ENCODE measurements at regions not wholly inside any gene's neighbourhood (a gene's known extent, or its start where the extent isn't known, plus 50 kb on each side); places are given as distances from the start of the nearest gene placed in this dataset.
"Not testable (repeated sequence)": the region's sequence is repeated elsewhere in the genome, so short reads cannot be mapped to it uniquely, and the experiment has no call there.

- no peak for TF ChIP-seq CTCF (IDR thresholded peaks at IDR 0.05; ENCODE audit: unreplicated experiment in 3 of 3)
Observed at GRCh38 chr2:195106681-195107380, 550.2 kb upstream of the SLC39A10 start.

GRCh38 chr2:195105581-195105980 is 551.4 kb upstream of the SLC39A10 start:
- H3K9me3 Mint-ChIP-seq: peaks cover 4% of the 10 kb centered on the region

More at GRCh38 chr2:195106681-195107380, 550.2 kb upstream of the SLC39A10 start:
- Mint-ChIP-seq H3K27me3 (ENCODE audit: low read depth) (no peaks in the 10 kb centered on the region), H3K27ac (no peak overlapping the region), H3K4me3 (no peak overlapping the region), H3K4me1 (peaks cover 5% of the 10 kb centered on the region), H3K36me3 (ENCODE audit: low read depth) (no peaks in the 10 kb centered on the region), H3K9me3 (peaks cover 12% of the 10 kb centered on the region)

GRCh38 chr2:195094330-195094729 is 562.7 kb upstream of the SLC39A10 start:
- Mint-ChIP-seq H3K9me3 (peaks cover 2% of the 10 kb centered on the region), H3K4me3 (no peak overlapping the region), H3K4me1 (no peaks in the 10 kb centered on the region), H3K27me3 (ENCODE audit: low read depth) (no peaks in the 10 kb centered on the region), H3K27ac (no peak overlapping the region), H3K36me3 (ENCODE audit: low read depth) (no peaks in the 10 kb centered on the region)
- TF ChIP-seq CTCF (IDR thresholded peaks at IDR 0.05; ENCODE audit: unreplicated experiment in 3 of 3): no peak

More at GRCh38 chr2:195105581-195105980, 551.4 kb upstream of the SLC39A10 start:
- Mint-ChIP-seq H3K27me3 (ENCODE audit: low read depth) (no peaks in the 10 kb centered on the region), H3K36me3 (ENCODE audit: low read depth) (no peaks in the 10 kb centered on the region), H3K4me1 (peaks cover 5% of the 10 kb centered on the region), H3K4me3 (no peak overlapping the region), H3K27ac (no peak overlapping the region)
- TF ChIP-seq CTCF (IDR thresholded peaks at IDR 0.05; ENCODE audit: unreplicated experiment in 3 of 3): no peak

GRCh38 chr2:195092341-195092740 is 564.7 kb upstream of the SLC39A10 start:
- Mint-ChIP-seq H3K9me3 (peaks cover 2% of the 10 kb centered on the region), H3K4me3 (no peak overlapping the region), H3K4me1 (no peaks in the 10 kb centered on the region), H3K36me3 (ENCODE audit: low read depth) (no peaks in the 10 kb centered on the region), H3K27ac (no peak overlapping the region), H3K27me3 (ENCODE audit: low read depth) (no peaks in the 10 kb centered on the region)
- no peak for TF ChIP-seq CTCF (IDR thresholded peaks at IDR 0.05; ENCODE audit: unreplicated experiment in 3 of 3)

- H3K9me3 Mint-ChIP-seq: peaks cover 17% of the 10 kb centered on the region
- not testable (repeated sequence) for H3K27ac Mint-ChIP-seq, H3K4me1 Mint-ChIP-seq
Observed at GRCh38 chr2:195072806-195073205, 584.2 kb upstream of the SLC39A10 start.

GRCh38 chr2:195057001-195057400 is 600.0 kb upstream of the SLC39A10 start:
- H3K4me3 Mint-ChIP-seq: no peak overlapping the region
- no peak overlapping the region for H3K27ac Mint-ChIP-seq
- no peak for TF ChIP-seq CTCF (IDR thresholded peaks at IDR 0.05; ENCODE audit: unreplicated experiment in 3 of 3)
- H3K9me3 Mint-ChIP-seq: no peaks in the 10 kb centered on the region
- no peaks in the 10 kb centered on the region for H3K36me3 Mint-ChIP-seq (ENCODE audit: low read depth)
- H3K27me3 Mint-ChIP-seq (ENCODE audit: low read depth): no peaks in the 10 kb centered on the region
- H3K4me1 Mint-ChIP-seq: peaks cover 7% of the 10 kb centered on the region

More at GRCh38 chr2:195072806-195073205, 584.2 kb upstream of the SLC39A10 start:
- not testable (repeated sequence) for H3K27me3 Mint-ChIP-seq (ENCODE audit: low read depth); H3K4me3 Mint-ChIP-seq; H3K36me3 Mint-ChIP-seq (ENCODE audit: low read depth)
